Peyer's patch (tissue), 4 donors: ENCODE measurements at regions not wholly inside any gene's neighbourhood (a gene's known extent, or its start where the extent isn't known, plus 50 kb on each side); places are given as distances from the start of the nearest gene placed in this dataset.
"Not testable (repeated sequence)": the region's sequence is repeated elsewhere in the genome, so short reads cannot be mapped to it uniquely, and the experiment has no call there.

ENCODE experiments used
- CTCF ChIP-seq, 6 experiments: fragments of 450-650 bp in 4 of 6; fragments of 200-600 bp in 2 of 6; sonication (generic) in 1 of 6; IDR thresholded peaks; one replicate each; pipeline ENCODE4 v1.5.1; 2017 to 2019; ENCODE audit warnings: antibody characterized with exemption in 6 of 6, mild to moderate bottlenecking in 3 of 6, moderate library complexity in 1 of 6
- POLR2A ChIP-seq, 2 donors: fragments of 450-650 bp; IDR thresholded peaks; one replicate each; pipeline ENCODE4 v1.5.1; 2017; ENCODE audit warnings: antibody characterized with exemption in 2 of 2, mild to moderate bottlenecking in 2 of 2, moderate library complexity in 2 of 2

- TF ChIP-seq POLR2A, CTCF (IDR thresholded peaks at IDR 0.05): not testable (repeated sequence)
Observed at GRCh38 chr22:11573154-11573553, 3954.8 kb upstream of the OR11H1 start.
